ENCODE measurements at regions not wholly inside any gene's neighbourhood (a gene's known extent, or its start where the extent isn't known, plus 50 kb on each side); places are given as distances from the start of the nearest gene placed in this dataset.

GRCh38 chr6:104418125-104418524, 441.6 kb downstream of the HACE1 start:
- no peaks in the 10 kb centered on the region for H3K27me3 ChIP-seq (ENCODE audit: low read depth, low read length)
- no peak overlapping the region for H3K9ac ChIP-seq (ENCODE audit: low read length)
- no peak overlapping the region for H2AFZ ChIP-seq (ENCODE audit: low read depth, low read length)

DNA sequence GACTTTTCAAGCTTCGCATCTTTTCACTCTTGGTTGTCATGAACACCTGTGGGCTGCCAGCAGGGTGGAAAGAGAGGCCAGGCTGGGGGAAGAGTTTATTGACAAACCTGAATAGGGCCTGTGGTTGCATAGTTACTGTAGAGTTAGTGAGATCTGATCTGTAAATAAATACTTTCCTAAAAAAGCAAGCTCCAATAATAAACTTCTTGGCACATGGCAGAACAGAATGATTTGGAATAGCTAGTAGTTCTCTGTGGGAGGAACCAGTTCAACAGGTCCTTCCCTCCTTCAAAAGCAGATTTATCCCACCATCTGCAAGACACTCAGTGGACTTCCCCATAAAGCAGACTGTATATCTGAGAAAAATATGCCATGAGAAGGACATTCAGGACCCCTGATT, 445.0 kb downstream of the HACE1 start:
- TF ChIP-seq EZH2phosphoT487 (IDR thresholded peaks at IDR 0.05; ENCODE audit: low read depth): no peak
- TF ChIP-seq, protein P1, sequence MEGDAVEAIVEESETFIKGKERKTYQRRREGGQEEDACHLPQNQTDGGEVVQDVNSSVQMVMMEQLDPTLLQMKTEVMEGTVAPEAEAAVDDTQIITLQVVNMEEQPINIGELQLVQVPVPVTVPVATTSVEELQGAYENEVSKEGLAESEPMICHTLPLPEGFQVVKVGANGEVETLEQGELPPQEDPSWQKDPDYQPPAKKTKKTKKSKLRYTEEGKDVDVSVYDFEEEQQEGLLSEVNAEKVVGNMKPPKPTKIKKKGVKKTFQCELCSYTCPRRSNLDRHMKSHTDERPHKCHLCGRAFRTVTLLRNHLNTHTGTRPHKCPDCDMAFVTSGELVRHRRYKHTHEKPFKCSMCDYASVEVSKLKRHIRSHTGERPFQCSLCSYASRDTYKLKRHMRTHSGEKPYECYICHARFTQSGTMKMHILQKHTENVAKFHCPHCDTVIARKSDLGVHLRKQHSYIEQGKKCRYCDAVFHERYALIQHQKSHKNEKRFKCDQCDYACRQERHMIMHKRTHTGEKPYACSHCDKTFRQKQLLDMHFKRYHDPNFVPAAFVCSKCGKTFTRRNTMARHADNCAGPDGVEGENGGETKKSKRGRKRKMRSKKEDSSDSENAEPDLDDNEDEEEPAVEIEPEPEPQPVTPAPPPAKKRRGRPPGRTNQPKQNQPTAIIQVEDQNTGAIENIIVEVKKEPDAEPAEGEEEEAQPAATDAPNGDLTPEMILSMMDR (IDR thresholded peaks at IDR 0.05; ENCODE audit: low read depth, low read length): no peak
- H3K4me3 ChIP-seq (ENCODE audit: low read length): no peak overlapping the region
- no peaks in the 10 kb centered on the region for H3K79me2 ChIP-seq (ENCODE audit: low read length)

More at GRCh38 chr6:104418125-104418524, 441.6 kb downstream of the HACE1 start:
- Histone ChIP-seq H4K20me1 (ENCODE audit: insufficient read depth, low read length) (no peaks in the 10 kb centered on the region), H3K27ac (ENCODE audit: low read length) (no peak overlapping the region), H3K4me2 (ENCODE audit: low read length) (no peak overlapping the region), H3K4me3 (ENCODE audit: low read length) (no peak overlapping the region), H3K36me3 (replicated peaks; ENCODE audit: low read depth, low read length) (no peaks in the 10 kb centered on the region), H3K4me1 (ENCODE audit: low read length) (no peaks in the 10 kb centered on the region), H3K79me2 (ENCODE audit: low read length) (no peaks in the 10 kb centered on the region), H3K9me3 (ENCODE audit: insufficient read depth, low read length) (no peaks in the 10 kb centered on the region)
- TF ChIP-seq EZH2phosphoT487 (IDR thresholded peaks at IDR 0.05; ENCODE audit: low read depth): no peak
- TF ChIP-seq, protein P1 (IDR thresholded peaks at IDR 0.05; ENCODE audit: low read depth, low read length): no peak

DNA sequence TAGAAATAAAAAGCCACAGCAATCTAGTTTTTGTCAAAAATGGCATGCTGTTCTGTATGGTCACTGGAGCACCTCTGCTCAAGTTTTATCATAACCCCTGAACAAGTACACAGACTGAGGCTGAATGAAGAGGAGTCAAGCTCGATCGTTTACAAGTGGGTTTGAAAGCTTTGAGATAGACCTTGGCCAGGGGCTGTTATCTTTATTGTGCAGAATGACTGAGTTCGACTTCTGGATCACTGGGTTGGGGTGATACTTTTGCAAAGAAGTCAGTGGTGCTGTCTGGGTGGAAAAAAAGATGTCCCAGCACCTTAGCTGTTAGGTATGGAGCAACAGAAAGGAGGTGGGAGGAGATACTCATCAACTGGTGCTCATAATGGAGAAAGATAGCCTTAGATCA, 446.0 kb downstream of the HACE1 start:
- H3K27ac ChIP-seq (ENCODE audit: low read length): no peak overlapping the region
- no peak overlapping the region for H3K4me3 ChIP-seq (ENCODE audit: low read length)
- no peak overlapping the region for H3K9ac ChIP-seq (ENCODE audit: low read length)
- H2AFZ ChIP-seq (ENCODE audit: low read depth, low read length): no peak overlapping the region
- no peaks in the 10 kb centered on the region for H3K9me3 ChIP-seq (ENCODE audit: insufficient read depth, low read length)
- H4K20me1 ChIP-seq (ENCODE audit: insufficient read depth, low read length): no peaks in the 10 kb centered on the region
- no peaks in the 10 kb centered on the region for H3K27me3 ChIP-seq (ENCODE audit: low read depth, low read length)
- H3K79me2 ChIP-seq (ENCODE audit: low read length): no peaks in the 10 kb centered on the region
- TF ChIP-seq, protein P1 (IDR thresholded peaks at IDR 0.05; ENCODE audit: low read depth, low read length): no peak
- TF ChIP-seq EZH2phosphoT487 (IDR thresholded peaks at IDR 0.05; ENCODE audit: low read depth): no peak
- H3K36me3 ChIP-seq (replicated peaks; ENCODE audit: low read depth, low read length): no peaks in the 10 kb centered on the region
- H3K4me1 ChIP-seq (ENCODE audit: low read length): no peaks in the 10 kb centered on the region
- H3K4me2 ChIP-seq (ENCODE audit: low read length): no peak overlapping the region

More for the DNA sequence above, 445.0 kb downstream of the HACE1 start:
- H3K4me2 ChIP-seq (ENCODE audit: low read length): no peak overlapping the region
- H4K20me1 ChIP-seq (ENCODE audit: insufficient read depth, low read length): no peaks in the 10 kb centered on the region
- no peaks in the 10 kb centered on the region for H3K27me3 ChIP-seq (ENCODE audit: low read depth, low read length)
- H3K9me3 ChIP-seq (ENCODE audit: insufficient read depth, low read length): no peaks in the 10 kb centered on the region
- H3K4me1 ChIP-seq (ENCODE audit: low read length): no peaks in the 10 kb centered on the region
- H3K27ac ChIP-seq (ENCODE audit: low read length): no peak overlapping the region
- H3K36me3 ChIP-seq (replicated peaks; ENCODE audit: low read depth, low read length): no peaks in the 10 kb centered on the region
- no peak overlapping the region for H3K9ac ChIP-seq (ENCODE audit: low read length)
- H2AFZ ChIP-seq (ENCODE audit: low read depth, low read length): no peak overlapping the region

GRCh38 chr6:104411302-104411701, 448.4 kb downstream of the HACE1 start:
- no peaks in the 10 kb centered on the region for H3K4me1 ChIP-seq (ENCODE audit: low read length)
- H3K27ac ChIP-seq (ENCODE audit: low read length): no peak overlapping the region

More at GRCh38 chr6:104411302-104411701, 448.4 kb downstream of the HACE1 start:
- Histone ChIP-seq H3K9ac (ENCODE audit: low read length) (no peak overlapping the region), H3K36me3 (replicated peaks; ENCODE audit: low read depth, low read length) (no peaks in the 10 kb centered on the region), H2AFZ (ENCODE audit: low read depth, low read length) (no peak overlapping the region), H3K4me3 (ENCODE audit: low read length) (no peak overlapping the region), H3K9me3 (ENCODE audit: insufficient read depth, low read length) (no peaks in the 10 kb centered on the region), H3K27me3 (ENCODE audit: low read depth, low read length) (no peaks in the 10 kb centered on the region), H4K20me1 (ENCODE audit: insufficient read depth, low read length) (no peaks in the 10 kb centered on the region), H3K4me2 (ENCODE audit: low read length) (no peak overlapping the region), H3K79me2 (ENCODE audit: low read length) (no peaks in the 10 kb centered on the region)
- TF ChIP-seq, protein P1 (IDR thresholded peaks at IDR 0.05; ENCODE audit: low read depth, low read length): no peak
- no peak for TF ChIP-seq EZH2phosphoT487 (IDR thresholded peaks at IDR 0.05; ENCODE audit: low read depth)
